OCI-LY3 (cell line): ENCODE measurements at regions not wholly inside any gene's neighbourhood (a gene's known extent, or its start where the extent isn't known, plus 50 kb on each side); places are given as distances from the start of the nearest gene placed in this dataset.

Experiments used
- CTCF ChIP-seq: fragments of 200-600, 300-600 bp; sonication (generic); IDR thresholded peaks from 2 replicates; pipeline ENCODE4 v1.5.1; 2014; ENCODE audit warnings: antibody characterized with exemption, low read length, low read depth
- EZH2phosphoT487 ChIP-seq: fragments of 200-600 bp; shearing (Covaris generic); IDR thresholded peaks from 2 replicates; pipeline ENCODE4 v1.6.1; 2018; ENCODE audit warnings: antibody characterized with exemption, mixed run types, low read depth

- TF ChIP-seq CTCF (no peak), EZH2phosphoT487 (no peak)
Measured at GRCh38 chr14:85953265-85953664, 423.3 kb downstream of the FLRT2 start.
